GM19023 (cell line): ENCODE measurements at regions not wholly inside any gene's neighbourhood (a gene's known extent, or its start where the extent isn't known, plus 50 kb on each side); places are given as distances from the start of the nearest gene placed in this dataset.

Experiments used
- ATAC-seq: cut with Tn5 transposase; IDR thresholded peaks from one replicate; pipeline ENCODE4 v1.9.1; 2021; ENCODE audit warnings: mild to moderate bottlenecking, moderate library complexity; ENCODE audit not compliant: unreplicated experiment

GRCh38 chr14:55927028-55927427 is 191.2 kb upstream of the PELI2 start:
- no peak for ATAC-seq

GRCh38 chr14:55928276-55928675 is 189.9 kb upstream of the PELI2 start:
- ATAC-seq, result no peak

DNA sequence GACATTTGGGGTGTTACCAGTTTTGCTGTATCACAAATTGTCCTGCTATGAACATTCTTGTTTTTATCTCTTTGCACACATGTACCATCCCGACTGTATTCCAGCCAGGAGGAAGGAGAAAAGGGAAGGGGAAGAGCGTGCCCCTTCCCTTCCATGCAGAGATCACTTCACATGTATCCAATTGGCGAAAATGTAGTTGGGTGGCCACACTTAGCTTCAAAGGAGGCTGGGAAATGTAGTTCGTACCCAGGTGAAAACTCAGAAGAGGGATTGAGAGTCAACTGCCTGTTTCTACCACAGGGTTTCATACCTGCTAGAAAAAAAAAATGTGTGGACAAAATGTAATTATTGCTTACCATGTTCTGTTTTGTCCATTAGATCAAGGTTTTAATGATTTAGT is 189.1 kb upstream of the PELI2 start:
- ATAC-seq, result no peak

DNA sequence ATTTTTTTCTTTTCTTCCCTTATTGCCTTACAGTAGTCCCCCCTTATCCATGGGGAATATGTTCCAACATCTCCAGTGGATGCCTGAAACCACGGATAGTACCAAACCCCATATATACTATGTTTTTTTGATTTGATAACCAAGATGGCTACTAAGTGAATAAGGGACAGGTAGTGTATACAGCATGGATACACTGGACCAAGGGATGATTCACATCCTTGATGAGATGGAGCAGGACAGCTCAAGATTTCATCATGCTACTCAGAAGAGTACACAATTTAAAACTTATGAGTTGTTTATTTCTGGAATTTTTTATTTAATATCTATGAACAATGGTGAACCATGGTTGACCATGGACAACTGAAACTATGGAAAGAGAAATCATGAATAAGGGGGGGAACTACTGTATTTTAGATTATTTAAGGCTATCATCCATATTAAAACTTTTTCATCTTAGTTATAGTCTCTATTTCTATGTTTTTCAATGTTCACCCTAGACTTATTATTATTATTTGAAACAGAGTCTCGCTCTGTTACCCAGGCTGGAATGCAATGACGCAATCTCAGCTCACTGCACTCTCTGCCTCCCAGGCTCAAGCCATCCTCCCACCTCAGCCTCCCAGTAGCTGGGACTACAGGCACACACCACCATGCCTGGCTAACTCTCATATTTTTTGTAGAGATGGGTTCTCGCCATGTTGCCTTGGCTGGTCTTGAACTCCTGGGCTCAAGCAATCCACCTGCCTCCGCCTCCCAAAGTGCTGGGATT is 188.0 kb upstream of the PELI2 start:
- ATAC-seq, result no peak

DNA sequence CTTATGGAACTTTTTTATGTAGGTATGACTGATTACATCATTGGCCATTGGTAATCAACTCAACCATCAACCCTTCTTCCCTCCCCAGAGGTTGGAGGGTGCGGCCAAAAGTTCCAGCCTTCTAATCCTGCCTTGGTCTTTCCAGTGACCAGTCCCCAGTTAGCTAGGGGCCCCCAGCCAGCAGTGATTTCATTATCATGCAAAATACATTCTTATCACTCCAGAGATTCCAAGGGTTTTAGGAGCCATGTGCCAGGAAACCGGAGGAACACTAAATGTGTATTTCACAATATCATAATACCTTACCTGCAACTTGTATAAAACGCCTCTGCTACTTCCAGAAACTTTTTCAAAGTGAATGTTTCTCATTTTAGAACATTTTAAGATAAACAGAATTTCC is 181.5 kb upstream of the PELI2 start:
- no peak for ATAC-seq

DNA sequence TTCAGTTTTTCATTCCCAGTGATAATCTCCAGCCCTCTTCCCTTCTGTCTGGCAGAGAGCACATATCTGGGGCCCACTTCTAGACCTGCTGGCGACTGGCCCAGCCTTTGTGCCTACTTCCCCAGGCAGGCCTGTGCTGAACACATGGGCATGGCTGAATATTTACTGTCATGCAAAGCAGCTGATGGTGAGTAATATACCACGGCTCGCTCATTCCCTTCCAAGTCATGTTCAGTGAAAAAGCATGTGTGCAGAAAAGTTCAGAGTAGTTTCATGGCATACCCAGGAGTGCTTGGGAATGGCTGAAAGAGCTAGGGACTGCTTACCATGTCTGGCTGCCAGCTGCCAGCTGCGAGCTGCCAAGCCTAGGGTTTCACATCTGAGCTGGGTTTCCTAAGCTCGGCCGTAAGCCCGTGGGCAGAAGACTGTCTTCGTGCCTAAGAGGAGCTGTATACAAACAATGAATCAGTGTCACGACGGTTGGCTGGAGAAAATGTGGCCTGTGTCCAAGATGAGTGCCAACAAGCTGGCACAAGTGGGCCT is 179.9 kb upstream of the PELI2 start:
- ATAC-seq, result no peak

GRCh38 chr14:55942076-55942654 is 176.0 kb upstream of the PELI2 start:
- no peak for ATAC-seq

DNA sequence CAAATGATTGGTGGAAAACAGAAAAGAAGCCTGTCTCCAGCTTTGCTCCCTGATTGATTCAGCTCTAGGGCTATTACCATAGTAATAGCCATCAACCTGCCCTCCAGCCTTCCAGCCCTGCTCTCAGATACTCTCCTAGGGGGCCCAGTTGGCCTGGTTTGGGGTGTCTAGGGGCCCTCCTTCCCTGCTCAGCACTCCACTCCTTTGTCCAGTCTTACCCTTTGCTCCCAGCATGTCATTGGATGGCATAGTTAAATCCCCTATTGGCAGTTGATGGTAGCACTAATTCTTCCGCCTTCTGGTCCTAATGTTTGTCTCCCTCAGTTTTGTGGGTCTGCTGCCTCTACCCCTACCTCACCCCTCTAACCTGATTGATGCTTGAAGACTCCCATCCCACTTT is 175.4 kb upstream of the PELI2 start:
- ATAC-seq, result no peak

DNA sequence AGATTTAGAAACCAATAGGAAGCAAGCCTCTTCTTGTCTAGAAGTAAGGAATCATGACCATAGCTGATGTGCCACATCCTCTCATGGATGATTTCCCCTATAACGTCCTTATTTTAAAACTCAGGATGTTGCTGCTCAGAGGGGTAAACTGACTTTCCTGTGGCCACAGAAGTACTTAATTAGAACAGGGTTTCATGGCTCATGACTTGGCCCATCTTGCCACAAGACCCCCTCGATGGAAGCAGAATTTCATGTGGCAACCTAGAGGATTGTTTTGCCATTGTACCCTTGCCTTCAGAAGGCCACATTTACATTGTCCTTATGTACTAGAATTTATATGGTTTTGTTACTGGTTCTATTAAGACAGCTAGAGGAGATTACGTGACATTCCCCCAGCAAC is 173.5 kb upstream of the PELI2 start:
- ATAC-seq, result no peak

DNA sequence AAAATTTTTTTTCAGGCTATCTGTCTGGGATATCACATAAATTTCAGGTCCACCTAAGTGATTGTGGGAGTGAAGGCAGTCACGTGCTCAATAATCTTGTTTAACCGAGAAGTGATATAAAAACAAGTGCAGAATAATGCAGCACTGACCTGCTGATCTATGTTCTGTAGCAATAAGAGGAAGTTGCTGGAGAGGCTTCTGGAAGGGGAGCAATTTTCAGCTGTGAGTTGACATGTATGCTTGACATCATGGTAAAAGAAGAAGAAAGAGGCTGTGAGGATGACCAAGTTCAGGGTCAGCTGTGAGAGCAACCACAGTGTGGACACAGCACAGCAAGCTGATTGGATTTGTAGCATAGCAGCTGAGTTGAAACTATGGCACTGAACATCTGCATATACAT is 172.0 kb upstream of the PELI2 start:
- ATAC-seq, result no peak

DNA sequence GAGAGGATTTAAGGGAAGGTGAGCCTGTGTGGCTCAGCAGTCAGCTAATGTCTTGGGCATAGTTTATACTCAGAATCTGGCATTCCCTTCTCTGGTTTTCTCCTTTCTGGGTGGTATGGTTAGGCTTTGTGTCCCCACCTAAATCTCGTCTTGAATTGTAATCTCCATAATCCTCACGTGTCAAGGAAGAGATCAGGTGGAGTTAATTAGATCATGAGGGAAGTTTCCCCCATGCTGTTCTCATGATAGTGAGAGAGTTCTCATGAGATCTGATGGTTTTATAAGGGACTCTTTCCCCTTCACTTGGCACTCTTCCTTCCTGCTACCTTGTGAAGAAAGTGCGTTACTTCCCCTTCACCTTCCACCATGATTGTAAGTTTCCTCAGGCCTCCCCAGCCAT is 169.8 kb upstream of the PELI2 start:
- ATAC-seq, result no peak

DNA sequence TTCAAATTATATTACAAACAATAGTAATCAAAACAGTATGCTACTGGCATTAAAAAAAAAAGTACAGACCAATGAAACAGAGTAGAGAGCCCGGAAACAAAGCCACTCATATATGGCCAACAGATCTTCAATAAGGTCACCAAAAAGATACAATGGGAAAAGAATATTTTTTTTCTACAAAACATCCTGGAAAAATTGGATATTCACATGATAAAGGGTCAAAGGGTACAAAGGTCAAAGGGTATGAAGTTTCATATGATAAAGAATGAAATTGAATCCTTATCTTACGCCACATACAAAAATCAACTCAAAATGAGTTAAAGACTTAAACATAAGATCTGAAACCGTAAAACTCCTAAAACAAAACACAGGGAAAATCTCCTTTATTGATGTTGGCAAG is 168.5 kb upstream of the PELI2 start:
- ATAC-seq, result no peak

DNA sequence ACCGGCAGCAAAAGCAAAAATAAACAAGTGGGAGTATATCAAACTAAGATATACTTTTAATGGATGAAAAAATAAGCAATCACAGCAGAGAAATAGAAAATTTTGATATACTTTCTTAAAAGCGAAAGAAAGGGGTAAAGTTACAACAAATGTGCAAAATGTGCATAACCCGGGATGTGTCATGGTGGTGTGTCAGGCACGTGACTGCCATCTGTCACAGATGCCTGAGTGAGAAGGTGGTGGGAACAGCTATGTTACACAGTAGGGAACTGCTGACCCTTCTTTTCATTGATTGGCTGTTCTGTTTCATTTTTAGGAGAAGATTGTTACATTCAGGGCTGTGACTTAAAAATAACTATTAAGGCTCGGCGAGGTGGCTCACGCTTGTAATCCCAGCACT is 168.1 kb upstream of the PELI2 start:
- ATAC-seq, result no peak

DNA sequence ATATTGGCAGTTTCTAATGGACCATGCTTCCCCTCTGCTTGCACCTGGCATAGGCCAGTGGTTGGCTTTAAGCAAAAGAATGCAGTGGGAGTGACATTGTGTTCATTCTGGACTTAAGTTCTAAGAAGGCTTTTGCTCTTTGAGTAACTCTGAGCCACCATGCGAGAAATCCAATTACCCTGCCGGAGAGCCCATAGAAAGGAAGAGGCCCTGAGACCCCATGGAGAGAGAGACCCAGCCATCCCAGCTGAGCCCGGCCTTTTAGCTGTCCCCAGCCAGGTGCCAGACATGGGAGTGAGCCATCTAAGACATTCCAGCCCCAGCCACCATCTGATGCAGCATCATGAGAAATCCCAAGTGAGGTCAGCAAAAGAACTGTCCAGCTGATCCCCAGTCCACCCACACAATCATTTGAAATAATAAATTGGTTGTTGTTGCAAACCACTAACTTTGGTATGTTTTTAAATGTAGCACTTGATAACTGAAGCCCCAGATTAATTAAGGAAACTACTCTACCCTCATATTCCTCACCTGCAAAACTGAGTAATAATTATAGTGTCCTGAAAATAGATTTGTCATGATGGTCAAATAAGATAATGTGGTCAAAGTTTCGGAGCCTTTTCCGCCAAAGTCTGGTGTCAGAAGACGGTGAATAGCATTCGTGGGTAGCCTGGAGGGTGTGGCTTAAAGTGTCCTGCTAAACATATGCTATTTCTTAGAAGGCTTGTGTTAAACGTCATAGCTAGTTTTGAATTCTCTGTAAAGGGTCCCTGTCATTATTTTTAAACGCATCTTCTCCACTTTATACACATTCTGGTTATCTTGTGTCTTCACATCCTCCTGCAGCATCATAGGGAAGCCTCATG is 166.6 kb upstream of the PELI2 start:
- ATAC-seq, result no peak

DNA sequence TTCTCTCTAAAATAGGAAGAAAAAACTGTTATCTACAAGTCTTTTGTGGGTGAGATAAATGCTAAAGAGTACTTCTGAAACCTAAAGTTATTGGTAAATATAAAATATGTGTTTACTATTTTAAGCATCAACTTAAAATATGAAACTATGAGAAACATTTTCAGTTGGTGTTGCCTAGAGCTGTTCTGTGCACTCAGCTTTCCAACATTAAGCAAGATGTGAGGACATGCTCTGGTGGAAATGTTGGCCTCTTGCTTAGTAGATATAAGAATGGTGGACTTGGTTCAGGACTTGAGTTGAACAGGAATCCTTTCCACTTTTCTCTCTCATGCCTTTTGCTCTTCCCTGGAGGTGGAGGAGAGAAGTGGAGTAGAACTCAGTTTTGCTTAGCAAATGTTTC is 164.1 kb upstream of the PELI2 start:
- ATAC-seq, result no peak

- no peak for ATAC-seq
Observed at GRCh38 chr14:55955175-55955574, 163.0 kb upstream of the PELI2 start.

GRCh38 chr14:55957950-55958349 is 160.3 kb upstream of the PELI2 start:
- no peak for ATAC-seq

DNA sequence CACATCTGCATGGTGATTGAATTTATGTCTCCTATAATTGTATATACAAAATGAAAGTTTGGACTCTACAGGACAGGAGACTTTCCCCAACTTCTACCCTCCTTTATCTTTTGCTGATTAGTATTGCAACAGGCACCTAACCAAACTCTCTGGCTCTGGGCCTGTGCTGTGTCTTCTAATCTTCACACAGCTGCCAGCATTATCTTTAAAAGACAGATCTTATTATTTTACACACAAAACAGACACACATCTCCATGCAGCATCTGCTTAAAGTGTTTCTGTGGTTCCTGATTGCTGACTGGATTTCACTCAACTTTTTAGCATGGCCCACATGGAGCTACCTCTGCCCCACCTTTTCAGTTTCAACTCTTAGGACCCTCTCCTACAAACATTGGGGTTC is 154.9 kb upstream of the PELI2 start:
- no peak for ATAC-seq

GRCh38 chr14:55964091-55964490 is 154.1 kb upstream of the PELI2 start:
- no peak for ATAC-seq

DNA sequence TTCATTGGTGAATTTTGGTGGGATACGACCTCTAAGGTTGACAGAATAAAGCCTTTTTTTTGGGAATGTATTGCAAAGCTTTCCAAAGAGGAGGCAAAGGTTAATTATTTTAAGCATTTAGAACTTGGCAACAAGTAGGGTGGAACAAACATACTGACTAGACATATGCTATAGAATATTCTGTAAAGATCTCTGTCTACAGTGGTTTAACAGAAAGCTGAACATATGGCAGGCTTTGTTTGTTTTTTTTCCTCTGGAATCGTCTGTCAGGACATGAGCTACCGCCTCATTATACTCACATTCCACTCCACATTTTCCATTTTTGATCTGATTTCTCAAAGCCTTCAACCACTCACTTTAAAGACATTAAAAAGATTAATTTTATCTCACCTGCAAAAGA is 153.4 kb upstream of the PELI2 start:
- no peak for ATAC-seq

GRCh38 chr14:55965851-55966250 is 152.4 kb upstream of the PELI2 start:
- ATAC-seq, result no peak

DNA sequence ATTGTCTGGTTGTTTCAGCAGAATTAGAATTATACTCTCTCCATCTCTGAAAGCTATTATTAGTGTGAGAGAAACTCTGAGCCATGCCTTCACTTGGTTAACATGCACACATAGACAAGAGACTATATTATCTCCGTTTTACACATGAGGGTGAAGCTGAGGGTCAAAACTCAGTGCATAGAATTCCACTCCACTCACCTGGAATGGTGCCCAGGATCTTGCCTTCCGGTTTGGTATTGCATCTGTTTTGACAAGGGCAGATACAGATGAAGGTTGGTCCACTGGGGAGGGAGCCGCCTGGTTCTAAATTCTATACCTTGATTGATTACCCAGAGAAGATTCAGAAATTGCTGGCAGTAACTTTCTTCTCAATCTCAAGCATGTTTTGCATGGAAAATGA is 149.5 kb upstream of the PELI2 start:
- no peak for ATAC-seq
